ENCODE measurements at regions not wholly inside any gene's neighbourhood (a gene's known extent, or its start where the extent isn't known, plus 50 kb on each side); places are given as distances from the start of the nearest gene placed in this dataset.

DNA sequence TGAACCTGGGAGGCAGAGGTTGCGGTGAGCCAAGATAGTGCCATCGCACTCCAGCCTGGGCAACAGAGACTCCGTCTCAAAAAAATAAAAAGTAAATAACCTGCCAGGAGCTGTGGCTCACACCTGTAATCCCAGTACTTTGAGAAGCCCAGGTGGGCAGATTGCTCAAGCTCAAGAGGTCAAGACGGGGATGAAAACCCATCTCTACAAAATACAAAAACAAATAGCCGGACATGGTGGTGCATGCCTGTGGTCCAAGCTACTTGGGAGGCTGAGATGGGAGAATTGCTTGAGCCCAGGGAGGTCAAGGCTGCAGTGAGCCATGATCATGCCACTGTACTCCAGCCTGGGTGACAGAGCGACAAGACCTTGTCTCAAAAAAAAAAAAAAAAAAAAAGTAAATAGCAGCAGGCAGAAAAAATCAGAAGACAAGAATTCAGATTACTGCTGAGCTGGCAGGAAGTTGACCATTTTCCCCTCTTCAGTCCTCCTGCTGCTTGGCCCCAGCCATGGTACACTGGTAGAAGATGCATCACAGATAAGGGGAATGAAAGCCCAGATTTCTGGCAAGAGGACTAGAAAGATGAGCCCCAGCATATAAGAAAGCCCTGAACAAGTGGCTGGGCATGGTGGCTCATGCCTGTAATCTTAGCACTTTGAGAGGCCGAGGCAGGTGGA, 97.6 kb downstream of the TOMM20 start:
- TF ChIP-seq GATA1 (IDR thresholded peaks at IDR 0.05; ENCODE audit: low read depth, low read length) (no peak), POLR2A (IDR thresholded peaks at IDR 0.05; ENCODE audit: low read length) (no peak)
